Left lobe of liver (tissue), 2 donors: ENCODE measurements at regions not wholly inside any gene's neighbourhood (a gene's known extent, or its start where the extent isn't known, plus 50 kb on each side); places are given as distances from the start of the nearest gene placed in this dataset.
A peak's percentile ranks its signal among the peaks of the same experiment; 100 is the strongest.
"Not testable (repeated sequence)": the region's sequence is repeated elsewhere in the genome, so short reads cannot be mapped to it uniquely, and the experiment has no call there.

Experiments used
- ATAC-seq: fragments of 200-7000 bp; cut with Tn5 transposase; one replicate; pipeline ENCODE4 v1.9.1; 2020; ENCODE audit warnings: mild to moderate bottlenecking, moderate library complexity
- DNase-seq: peaks from one replicate; pipeline ENCODE4 v3.0.0-alpha.2; 2020; ENCODE audit warnings: low spot score
- donor health status: DM: no; HTN: no; CAD: no; lungs with moderate emphysema.
- donor health status: DM: no; HTN: yes; CAD: no.

DNA sequence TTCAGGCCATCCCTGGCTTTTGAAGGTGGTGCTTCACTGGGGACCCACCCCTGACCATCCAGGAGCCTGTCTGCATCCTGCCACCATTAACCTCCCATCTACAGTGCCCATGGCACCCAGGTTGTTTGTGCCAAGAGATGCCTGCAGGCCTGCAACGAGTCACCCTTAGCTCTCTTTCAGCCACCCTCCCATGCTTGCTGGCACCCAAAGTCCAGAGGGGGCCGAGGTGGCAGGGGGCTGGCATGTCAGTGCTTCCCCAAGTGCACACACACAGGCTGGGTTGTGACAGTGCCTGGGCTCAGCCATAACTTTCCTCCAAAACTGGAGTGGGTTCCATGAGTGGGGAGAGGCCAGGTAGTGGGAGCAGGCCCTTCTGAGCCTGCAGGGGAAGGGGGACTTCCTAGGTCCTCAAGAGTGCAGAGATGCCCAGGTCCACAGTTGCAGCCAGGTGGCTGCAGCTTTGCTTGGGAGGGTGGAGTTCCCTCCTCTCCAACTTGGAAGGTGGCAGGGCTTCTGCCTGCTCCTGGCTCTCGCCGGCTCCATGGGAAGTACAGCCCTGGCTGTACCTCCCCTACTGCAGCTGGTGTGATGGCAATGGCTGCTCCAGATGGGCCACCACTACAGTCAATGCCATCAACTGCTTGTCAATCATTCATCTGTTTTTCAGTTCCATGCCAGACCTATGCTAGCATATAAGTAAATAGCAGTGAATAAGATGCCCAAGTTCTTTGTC, 235.9 kb upstream of the GIMD1 start:
- DNase-seq (no peak), ATAC-seq (no peak)

DNA sequence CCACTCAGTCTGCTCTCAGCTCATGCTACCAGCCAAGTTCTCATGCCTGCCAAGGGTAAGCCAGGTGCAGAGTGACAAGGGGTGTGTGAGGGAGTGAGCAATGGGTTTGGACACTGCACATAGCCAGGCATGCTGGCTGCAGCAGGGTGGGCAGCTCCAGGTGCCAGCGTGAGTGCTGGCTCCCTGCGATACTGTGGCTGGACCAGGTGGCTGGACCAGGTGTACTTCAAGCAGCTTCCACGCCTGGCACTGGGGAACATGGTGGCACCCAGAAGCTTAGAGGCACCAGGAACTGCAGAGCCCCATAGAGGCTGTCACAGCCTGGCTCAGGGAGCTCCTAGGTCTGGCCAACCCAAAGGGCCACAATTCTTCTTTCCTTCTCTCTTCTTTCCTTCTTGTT, 234.9 kb upstream of the GIMD1 start:
- no peak for ATAC-seq
- DNase-seq = peak; percentile 33

DNA sequence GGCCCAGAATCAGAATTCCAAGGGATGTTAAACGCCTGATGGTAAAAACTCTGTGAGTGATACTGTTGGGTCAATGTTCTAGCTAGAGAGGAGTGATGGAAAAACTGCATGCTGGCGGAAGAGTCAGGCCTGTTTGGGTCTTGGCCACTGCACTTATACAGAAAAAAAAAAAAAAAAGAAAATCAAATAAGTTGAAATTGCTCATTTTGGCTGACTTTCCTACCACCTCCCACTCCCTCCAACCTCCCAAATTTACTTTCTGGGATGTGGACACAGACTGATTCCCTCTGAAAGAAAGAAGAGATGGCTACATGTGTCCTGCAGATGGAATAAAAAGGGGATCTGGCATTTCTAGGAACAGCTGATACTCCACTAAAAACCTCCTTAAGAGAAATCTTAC, 234.1 kb upstream of the GIMD1 start:
- DNase-seq = no peak
- no peak for ATAC-seq

DNA sequence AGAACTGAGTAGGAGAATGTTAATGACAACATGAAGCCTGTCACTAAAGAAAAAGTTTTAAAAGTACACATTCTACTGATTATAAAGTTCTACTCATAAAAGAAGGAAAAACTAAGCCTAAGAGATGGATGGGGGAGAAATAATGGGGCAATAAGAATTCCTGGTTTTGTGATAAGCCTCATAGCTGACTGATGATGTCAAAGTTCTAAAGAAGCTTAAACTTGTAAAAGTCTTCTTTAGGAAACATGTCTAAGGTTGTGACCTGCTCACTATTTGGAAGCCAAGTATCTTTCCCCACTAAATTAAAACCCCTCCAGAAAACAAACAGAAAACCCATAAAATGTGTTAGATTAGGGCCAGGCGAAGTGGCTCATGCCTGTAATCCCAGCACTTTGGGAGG, 232.9 kb upstream of the GIMD1 start:
- DNase-seq (no peak), ATAC-seq (no peak)

DNA sequence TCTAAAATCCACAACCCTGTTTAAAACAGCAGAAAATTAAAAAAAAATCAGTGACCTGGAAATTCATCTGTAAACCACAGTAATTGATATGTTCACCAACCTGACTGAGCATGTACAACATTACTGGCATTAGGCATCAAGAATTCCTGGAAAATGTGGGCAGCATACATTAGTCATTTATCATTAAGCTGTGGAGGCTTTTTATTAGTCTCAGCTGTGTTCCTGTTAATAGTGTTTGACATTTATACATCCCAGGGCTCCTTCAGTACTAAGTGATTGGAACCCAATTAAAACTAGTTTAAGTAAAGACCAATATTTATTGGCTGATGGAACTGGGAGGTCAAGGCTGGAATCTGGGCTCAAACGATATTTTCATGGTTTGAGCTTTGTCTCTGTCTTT, 227.3 kb upstream of the GIMD1 start:
- DNase-seq (no peak), ATAC-seq (no peak)

DNA sequence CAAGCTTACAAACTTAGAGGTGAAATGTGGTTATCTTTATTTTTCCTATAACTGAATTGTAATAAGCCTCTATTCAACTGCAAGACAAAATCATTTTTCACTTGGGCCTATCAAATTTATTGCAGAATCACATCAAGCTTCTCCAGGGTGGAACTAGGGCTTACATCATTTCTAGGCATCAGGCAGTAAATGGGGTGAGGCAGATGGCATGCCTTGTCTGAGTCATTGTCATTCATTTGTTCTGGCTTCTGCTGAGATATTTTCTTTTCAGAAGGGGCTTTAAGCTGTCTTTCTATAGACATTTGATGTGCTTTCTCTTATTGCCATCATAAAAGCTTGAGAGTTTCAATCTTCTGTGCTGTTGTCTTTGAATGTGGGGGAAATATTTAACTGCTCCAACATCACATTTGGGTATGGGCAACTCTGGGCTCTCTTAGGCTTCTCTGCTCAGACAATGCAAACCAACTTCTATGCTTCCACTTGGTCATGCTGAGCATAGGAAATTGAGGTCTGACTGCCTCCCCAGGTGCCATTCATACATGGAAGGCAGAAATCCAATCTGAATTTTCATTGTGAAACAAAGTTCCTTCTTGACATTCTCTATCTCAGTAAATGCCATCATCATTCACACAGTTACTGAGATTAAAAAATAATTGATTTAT, 225.8 kb upstream of the GIMD1 start:
- no peak for DNase-seq
- no peak for ATAC-seq

DNA sequence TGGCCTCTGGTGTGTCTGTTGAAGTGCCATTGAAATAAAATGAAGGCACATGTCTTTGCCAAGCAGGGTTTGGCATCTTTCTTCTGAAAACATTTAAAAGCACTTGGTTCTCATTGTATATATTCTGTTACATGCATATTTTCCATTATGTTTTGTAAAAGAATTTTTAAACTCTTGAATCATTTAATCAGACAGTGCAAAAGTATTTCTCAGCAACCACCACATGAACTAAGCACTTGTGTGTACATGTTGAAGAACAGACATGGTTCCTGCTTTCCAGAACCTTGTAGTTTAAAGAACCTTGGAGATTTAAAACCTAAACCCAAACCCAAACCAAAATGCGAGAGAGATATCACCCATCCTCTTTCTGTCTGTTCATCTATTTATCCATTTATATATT, 220.3 kb upstream of the GIMD1 start:
- DNase-seq (no peak), ATAC-seq (no peak)

DNA sequence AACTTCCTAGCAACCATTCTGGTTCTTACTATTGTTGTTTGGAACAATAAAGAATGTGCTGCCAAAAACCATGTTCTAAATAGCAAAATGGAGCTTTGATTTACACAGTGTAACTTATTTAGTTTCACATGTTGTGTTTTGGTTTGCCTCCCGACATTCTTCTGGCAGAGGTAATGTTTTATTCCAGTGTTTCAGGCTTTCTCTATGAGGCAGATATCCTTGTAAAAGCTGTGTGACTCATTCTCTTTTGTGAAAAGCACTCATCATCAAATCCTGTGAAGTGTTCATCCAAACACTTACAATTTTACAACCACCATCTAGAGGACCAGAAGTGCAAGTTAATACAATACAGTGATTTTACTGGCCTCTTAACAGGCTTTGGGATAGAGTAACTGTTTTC, 219.0 kb upstream of the GIMD1 start:
- ATAC-seq = no peak

DNA sequence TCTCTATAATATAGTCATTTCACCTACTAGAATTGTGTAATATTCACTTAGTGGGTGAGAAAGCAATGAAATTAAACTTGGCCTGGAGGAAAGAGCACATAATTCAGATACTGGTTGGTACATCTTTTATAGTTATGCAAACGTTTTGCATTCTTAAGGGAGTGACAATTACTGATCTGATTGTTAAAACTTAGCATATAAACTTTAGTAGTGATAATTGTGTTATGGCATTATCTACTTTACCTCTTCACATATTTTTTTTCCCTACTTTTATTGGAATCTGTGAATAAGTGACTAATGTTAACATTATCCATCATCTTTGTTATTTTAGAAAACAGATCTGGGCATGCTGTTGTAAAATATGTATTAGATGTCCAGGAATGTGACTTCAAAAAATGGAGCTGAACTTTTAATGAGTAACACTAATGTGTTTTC, 217.4 kb upstream of the GIMD1 start:
- ATAC-seq (no peak), DNase-seq (no peak)

More for the DNA sequence above, 219.0 kb upstream of the GIMD1 start:
- no peak for DNase-seq

DNA sequence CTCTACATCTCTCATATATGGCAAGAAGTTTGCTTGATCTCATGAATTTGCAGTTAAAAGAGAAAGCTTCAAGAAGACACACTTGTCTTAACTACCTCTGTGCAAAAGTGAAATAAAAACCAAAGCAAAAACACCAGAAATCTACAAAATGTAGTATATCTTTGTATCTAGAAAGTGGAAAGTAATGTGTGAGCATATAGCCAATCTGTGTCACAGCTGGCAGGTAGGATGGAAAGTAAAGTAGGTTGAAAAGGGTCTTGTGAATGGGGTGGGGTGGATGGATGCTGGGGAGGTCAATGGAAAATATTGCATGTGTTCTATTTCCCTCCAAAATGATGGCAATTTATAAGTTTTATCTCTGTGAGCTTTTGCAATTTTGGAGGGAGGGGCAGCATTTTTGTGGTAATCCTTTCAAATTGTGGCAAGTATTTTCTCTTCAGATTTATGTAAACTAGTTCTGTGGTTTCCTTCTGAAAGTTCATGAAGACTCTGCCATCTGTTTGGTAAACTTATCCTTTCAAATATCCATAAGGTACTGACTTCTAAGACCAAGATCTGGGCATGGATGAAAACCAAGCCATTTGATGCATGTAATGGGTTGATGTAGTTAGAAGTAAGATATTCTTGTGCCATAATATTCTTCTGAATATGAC, 215.9 kb upstream of the GIMD1 start:
- DNase-seq = no peak
- ATAC-seq = no peak

DNA sequence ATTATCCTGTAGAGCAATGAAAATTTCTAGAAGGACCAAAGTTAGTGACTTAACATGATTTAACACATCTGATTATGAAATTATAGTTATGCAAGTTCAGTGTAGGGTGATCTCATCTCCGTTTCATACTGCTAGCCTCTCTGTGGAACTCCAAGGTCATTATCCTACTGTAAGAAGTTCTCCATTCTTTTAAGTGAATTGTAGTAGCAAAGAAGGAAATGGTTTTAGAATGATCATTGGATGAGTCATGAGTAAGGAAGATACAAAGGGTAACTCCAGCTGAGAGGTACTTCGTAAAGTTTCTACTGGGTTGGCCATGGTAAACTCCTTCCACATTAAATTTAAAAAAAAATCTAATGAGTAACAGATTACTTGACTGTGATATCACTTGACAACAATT, 215.0 kb upstream of the GIMD1 start:
- ATAC-seq = no peak

DNA sequence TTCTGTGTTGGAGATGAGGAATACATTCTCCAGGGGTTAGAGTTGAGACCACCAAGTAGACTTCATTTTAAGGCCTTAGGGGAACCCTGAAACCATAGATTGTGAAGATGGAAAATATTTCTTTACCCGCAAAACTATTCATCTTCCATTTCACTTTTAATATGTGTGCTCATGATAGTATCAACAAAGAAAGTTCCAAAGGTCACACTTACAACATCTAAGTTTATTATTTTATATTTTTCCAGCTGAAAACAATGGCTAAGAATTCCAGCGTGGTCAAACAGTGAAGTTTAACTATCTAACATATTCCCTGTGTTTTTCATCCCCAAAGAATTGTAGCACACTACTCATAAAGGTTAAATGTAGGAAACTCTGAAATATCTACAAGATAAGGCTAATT, 214.5 kb upstream of the GIMD1 start:
- no peak for DNase-seq

More for the DNA sequence above, 215.0 kb upstream of the GIMD1 start:
- no peak for DNase-seq

DNA sequence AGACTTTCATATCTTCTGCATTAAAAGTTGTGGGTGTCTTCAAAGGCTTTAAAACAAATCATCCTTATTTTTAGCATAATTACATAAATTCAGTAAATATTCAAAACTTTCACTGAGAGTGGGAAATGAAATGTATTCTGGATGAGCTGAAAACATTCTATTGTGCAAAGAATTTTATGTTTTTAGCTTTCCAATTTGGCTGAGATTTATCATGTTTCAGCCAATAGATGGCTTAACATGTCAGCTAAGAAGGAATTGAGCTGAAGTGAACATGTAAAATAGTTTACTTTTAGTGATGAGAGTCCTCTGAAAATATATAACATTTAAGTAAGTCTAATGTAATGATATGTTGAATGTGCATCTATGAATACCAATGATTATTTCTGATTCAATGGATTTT, 213.5 kb upstream of the GIMD1 start:
- ATAC-seq (no peak), DNase-seq (no peak)

More for the DNA sequence above, 214.5 kb upstream of the GIMD1 start:
- ATAC-seq = no peak

DNA sequence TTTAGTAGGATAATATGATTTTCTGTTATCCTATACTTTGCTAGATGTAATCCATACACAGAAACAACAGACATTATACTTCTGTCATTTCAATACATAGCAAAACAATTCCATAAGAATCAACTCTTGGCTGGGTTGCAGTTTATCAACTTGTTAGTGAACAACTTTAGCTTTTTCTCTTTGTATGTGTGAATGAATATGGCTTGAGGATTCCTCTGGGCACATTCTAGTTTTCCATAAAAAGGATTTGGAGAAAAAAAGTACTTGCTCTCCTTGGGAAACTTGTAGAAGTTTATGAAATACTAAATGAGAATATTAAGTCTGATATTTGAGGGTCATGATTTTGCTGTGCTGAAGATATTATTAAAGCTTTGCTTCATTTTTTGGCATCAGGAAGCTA, 210.7 kb upstream of the GIMD1 start:
- DNase-seq (no peak), ATAC-seq (no peak)

DNA sequence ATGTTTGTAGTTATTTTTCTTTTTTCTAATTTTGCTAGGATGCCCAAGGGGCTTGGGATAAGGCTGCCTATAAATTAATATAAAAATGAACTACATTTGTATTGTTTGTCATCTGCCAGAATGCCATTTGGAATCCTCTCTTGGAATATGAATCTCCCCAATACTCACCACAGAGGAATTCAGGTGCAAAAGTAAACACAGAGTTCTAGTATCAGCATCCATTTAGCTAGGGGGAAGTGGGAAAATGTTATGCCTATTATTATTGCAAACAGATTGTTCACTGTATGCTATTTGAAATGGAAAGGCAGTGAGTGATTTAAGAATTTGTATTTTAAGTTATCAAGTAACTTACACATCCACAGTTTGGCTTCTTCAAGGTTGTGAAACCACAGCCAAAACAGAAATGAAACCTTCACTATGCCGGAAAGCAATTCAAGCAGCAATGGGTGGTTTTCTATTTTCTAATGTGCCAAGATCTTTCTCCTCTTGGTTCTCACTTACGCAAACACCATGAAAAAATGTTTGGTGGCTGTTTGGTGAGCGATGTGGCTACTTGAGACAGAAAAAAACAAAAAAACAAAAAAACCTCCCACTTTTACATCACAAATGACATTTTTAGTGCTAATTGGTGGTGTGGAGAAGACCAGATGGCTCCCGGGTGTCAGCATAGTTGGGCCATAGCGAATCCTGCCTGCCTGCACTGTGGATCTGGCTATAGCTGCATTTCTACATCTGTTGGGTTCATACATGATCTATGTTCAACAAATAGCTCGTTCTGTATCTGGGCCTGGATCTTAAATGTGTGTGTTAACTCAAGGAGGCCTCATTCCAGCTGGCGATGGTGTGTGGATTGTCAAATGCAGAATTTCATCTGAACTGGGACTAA, 200.8 kb upstream of the GIMD1 start:
- DNase-seq = no peak
- no peak for ATAC-seq

DNA sequence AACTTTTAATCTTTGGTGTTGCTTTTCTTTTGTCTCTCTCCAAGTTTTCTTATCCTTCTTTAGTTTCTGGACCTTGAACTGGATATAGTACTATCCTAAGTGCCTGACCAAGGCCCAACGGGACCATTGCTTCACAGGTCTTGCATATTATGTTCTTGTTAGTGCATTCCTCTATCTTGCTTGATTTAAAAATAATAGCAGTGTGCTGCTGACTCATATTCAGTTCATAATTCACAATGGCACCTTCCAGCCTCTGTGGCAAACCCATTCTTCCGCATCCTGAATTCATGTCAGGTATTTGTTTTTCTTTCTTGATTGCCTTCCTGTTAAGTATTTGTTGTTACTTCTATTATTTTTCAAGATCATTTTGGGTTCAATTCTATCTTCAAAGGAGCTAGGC, 197.1 kb upstream of the GIMD1 start:
- DNase-seq = no peak
- no peak for ATAC-seq

DNA sequence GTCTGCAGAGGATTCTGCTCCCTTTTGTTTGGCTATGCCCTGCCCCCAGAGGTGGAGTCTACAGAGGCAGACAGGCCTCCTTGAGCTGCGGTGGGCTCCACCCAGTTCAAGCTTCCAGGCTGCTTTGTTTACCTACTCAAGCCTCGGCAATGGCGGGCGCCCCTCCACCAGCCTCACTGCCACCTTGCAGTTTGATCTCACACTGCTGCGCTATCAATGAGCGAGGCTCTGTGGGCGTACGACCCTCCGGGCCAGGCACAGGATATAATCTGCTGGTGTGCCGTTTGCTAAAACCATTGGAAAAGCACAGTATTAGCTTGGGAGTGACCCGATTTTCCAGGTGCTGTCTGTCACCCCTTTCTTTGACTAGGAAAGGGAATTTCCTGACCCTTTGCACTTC, 195.1 kb upstream of the GIMD1 start:
- not testable (repeated sequence) for ATAC-seq, DNase-seq

DNA sequence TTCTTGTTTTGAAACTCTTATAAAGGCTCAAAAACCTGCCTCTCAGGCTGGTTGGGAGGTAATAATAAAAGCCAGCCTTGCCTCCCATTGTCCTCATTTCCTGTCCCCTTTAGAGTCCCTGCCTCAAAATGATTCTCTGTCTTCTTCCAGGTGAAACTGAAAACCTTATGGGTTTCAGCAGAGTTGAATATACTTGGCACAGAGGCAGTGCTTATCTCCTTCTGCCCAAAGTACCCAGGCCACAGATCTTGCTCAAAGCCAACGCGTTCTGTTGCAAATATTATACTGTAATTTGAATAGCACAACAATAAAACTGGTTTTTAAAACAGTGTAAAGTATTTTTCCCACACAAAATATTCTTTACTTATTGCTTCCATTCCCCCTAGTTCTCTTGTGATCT, 183.1 kb upstream of the GIMD1 start:
- DNase-seq = no peak
- no peak for ATAC-seq

DNA sequence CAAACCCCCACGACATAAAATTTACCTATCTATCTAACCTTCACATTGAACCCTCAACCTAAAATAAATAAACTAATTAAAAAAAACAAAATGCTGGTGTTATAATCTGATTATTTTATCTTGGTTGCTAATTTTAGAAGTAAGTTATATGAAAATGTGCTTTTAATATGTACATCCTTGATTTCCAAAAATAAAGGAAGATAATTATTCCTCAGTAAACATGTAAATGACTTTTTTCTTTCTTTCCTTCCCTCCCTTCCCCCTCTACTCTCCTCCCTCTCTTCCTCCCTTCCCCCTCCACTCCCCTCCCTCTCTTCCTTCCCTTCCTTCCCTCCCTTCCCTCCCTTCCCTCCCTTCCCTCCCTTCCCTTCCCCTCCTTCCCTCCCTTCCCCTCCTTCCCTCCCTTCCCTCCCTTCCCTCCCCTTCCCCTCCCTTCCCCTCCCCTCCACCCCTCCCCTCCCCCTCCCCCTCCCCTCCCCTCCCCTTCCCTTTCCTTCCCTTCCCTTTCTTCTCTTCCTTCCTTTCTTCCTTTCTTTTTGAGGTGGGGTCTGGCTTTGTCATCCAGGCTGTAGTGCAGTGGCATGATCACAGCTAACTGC, 180.0 kb upstream of the GIMD1 start:
- no peak for ATAC-seq
- no peak for DNase-seq

DNA sequence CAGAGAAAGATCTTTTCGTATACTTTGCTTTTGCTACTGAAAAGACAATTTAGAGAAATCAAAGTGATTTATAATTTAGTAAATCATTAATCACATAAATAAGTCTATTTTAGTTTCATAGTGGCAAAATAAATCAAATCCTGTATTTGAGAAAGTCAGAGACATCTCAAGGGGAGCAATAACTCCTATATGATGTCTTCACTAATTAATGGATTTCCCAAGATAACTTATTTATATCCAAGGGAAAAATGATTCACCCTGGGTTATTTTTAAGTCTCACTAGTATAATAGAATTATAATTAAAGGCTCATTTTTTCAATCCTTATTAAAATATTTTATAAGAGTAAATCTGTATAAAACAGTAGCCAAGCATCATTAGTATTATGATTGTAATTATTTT, 177.8 kb upstream of the GIMD1 start:
- no peak for DNase-seq
- ATAC-seq = no peak

DNA sequence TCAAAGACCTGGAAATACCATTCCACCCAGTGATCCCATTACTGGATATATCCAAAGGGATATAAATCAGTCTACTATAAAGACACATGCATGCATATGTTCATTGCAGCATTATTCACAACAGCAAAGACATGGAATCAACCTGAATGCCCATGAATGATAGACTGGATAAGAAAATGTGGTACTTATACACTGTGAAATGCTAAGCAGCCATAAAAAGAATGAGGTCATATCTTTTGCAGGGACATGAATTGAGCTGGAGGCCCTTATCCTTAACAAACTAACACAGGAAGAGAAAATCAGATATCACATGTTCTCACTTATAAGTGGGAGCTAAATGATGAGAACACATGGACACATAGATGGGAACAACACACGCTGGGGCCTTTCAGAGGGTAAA, 174.0 kb upstream of the GIMD1 start:
- not testable (repeated sequence) for DNase-seq, ATAC-seq
